Activated T-helper 17 cell treated with anti-CD3 and anti-CD28 coated beads, Interleukin-2, amount 50 U/mL, for 72 hours (primary cell): ENCODE measurements at regions not wholly inside any gene's neighbourhood (a gene's known extent, or its start where the extent isn't known, plus 50 kb on each side); places are given as distances from the start of the nearest gene placed in this dataset.

ENCODE experiments used
- ATAC-seq: fragments of 150-1000 bp; cut with Tn5 transposase; replicated peaks from 2 replicates; pipeline ENCODE4 v1.10.0; 2021; ENCODE audit warnings: mild to moderate bottlenecking, moderate library complexity
- H3K27ac Mint-ChIP-seq: one replicate; pipeline ENCODE4 v1.8.0; 2022; ENCODE audit warnings: mixed read lengths
- H3K27me3 Mint-ChIP-seq: one replicate; pipeline ENCODE4 v1.8.0; 2022; ENCODE audit warnings: mixed read lengths
- H3K36me3 Mint-ChIP-seq: one replicate; pipeline ENCODE4 v1.8.0; 2022; ENCODE audit warnings: low read depth, mild to moderate bottlenecking, mixed read lengths
- H3K4me1 Mint-ChIP-seq: one replicate; pipeline ENCODE4 v1.8.0; 2022; ENCODE audit warnings: mixed read lengths
- H3K4me3 Mint-ChIP-seq: one replicate; pipeline ENCODE4 v1.8.0; 2022; ENCODE audit warnings: mild to moderate bottlenecking, mixed read lengths
- H3K9me3 Mint-ChIP-seq: one replicate; pipeline ENCODE4 v1.8.0; 2022; ENCODE audit warnings: mixed read lengths

GRCh38 chr20:51265361-51265760 is 242.5 kb upstream of the KCNG1 start:
- no peak overlapping the region for H3K4me3 Mint-ChIP-seq
- no peaks in the 10 kb centered on the region for H3K36me3 Mint-ChIP-seq
- H3K27me3 Mint-ChIP-seq, result peaks cover 30% of the 10 kb centered on the region
- no peak overlapping the region for H3K27ac Mint-ChIP-seq
- H3K9me3 Mint-ChIP-seq, result peaks cover 4% of the 10 kb centered on the region
- no peak for ATAC-seq
- no peaks in the 10 kb centered on the region for H3K4me1 Mint-ChIP-seq

GRCh38 chr20:51262240-51262639 is 239.3 kb upstream of the KCNG1 start:
- H3K27me3 Mint-ChIP-seq, result peaks cover 26% of the 10 kb centered on the region
- peaks cover 4% of the 10 kb centered on the region for H3K9me3 Mint-ChIP-seq
- H3K4me3 Mint-ChIP-seq, result no peak overlapping the region
- ATAC-seq, result no peak
- H3K27ac Mint-ChIP-seq, result no peak overlapping the region
- H3K36me3 Mint-ChIP-seq, result no peaks in the 10 kb centered on the region
- no peaks in the 10 kb centered on the region for H3K4me1 Mint-ChIP-seq

GRCh38 chr20:51259455-51259854 is 236.5 kb upstream of the KCNG1 start:
- no peaks in the 10 kb centered on the region for H3K36me3 Mint-ChIP-seq
- H3K4me1 Mint-ChIP-seq, result peaks cover 4% of the 10 kb centered on the region
- peaks cover 28% of the 10 kb centered on the region for H3K27me3 Mint-ChIP-seq
- no peak overlapping the region for H3K4me3 Mint-ChIP-seq
- H3K9me3 Mint-ChIP-seq, result peaks cover 2% of the 10 kb centered on the region
- H3K27ac Mint-ChIP-seq, result no peak overlapping the region
- ATAC-seq, result no peak

GRCh38 chr20:51258582-51259165 is 235.8 kb upstream of the KCNG1 start:
- peaks cover 4% of the 10 kb centered on the region for H3K4me1 Mint-ChIP-seq
- H3K36me3 Mint-ChIP-seq, result no peaks in the 10 kb centered on the region
- no peak overlapping the region for H3K27ac Mint-ChIP-seq

GRCh38 chr20:51255417-51255816 is 232.5 kb upstream of the KCNG1 start:
- H3K9me3 Mint-ChIP-seq, result no peaks in the 10 kb centered on the region
- ATAC-seq, result no peak
- peaks cover 6% of the 10 kb centered on the region for H3K4me1 Mint-ChIP-seq
- H3K4me3 Mint-ChIP-seq, result no peak overlapping the region
- H3K27me3 Mint-ChIP-seq, result peaks cover 35% of the 10 kb centered on the region
- H3K36me3 Mint-ChIP-seq, result no peaks in the 10 kb centered on the region
- H3K27ac Mint-ChIP-seq, result no peak overlapping the region

More at GRCh38 chr20:51258582-51259165, 235.8 kb upstream of the KCNG1 start:
- ATAC-seq, result no peak
- Mint-ChIP-seq H3K4me3 (no peak overlapping the region), H3K9me3 (no peaks in the 10 kb centered on the region), H3K27me3 (peaks cover 31% of the 10 kb centered on the region)

GRCh38 chr20:51253280-51253679 is 230.4 kb upstream of the KCNG1 start:
- peaks cover 38% of the 10 kb centered on the region for H3K27me3 Mint-ChIP-seq
- H3K27ac Mint-ChIP-seq, result no peak overlapping the region
- H3K36me3 Mint-ChIP-seq, result no peaks in the 10 kb centered on the region
- ATAC-seq, result no peak
- no peak overlapping the region for H3K4me3 Mint-ChIP-seq
- no peaks in the 10 kb centered on the region for H3K9me3 Mint-ChIP-seq
- H3K4me1 Mint-ChIP-seq, result peaks cover 9% of the 10 kb centered on the region

- H3K9me3 Mint-ChIP-seq, result no peaks in the 10 kb centered on the region
- no peak overlapping the region for H3K27ac Mint-ChIP-seq
- H3K4me3 Mint-ChIP-seq, result no peak overlapping the region
- peaks cover 24% of the 10 kb centered on the region for H3K27me3 Mint-ChIP-seq
- peaks cover 5% of the 10 kb centered on the region for H3K4me1 Mint-ChIP-seq
- H3K36me3 Mint-ChIP-seq, result no peaks in the 10 kb centered on the region
- no peak for ATAC-seq
Measured at GRCh38 chr20:51249781-51250180, 226.9 kb upstream of the KCNG1 start.

- no peak for ATAC-seq
- Mint-ChIP-seq H3K27ac (no peak overlapping the region), H3K9me3 (no peaks in the 10 kb centered on the region), H3K27me3 (peaks cover 23% of the 10 kb centered on the region), H3K4me3 (no peak overlapping the region), H3K36me3 (no peaks in the 10 kb centered on the region), H3K4me1 (peaks cover 5% of the 10 kb centered on the region)
Measured at GRCh38 chr20:51249215-51249614, 226.3 kb upstream of the KCNG1 start.

- Mint-ChIP-seq H3K36me3 (no peaks in the 10 kb centered on the region), H3K9me3 (peaks cover 14% of the 10 kb centered on the region), H3K4me1 (no peaks in the 10 kb centered on the region), H3K27ac (no peak overlapping the region), H3K27me3 (peaks cover 9% of the 10 kb centered on the region), H3K4me3 (no peak overlapping the region)
- no peak for ATAC-seq
Measured at GRCh38 chr20:51244466-51244865, 221.6 kb upstream of the KCNG1 start.

GRCh38 chr20:51238675-51239305 is 215.9 kb upstream of the KCNG1 start:
- Mint-ChIP-seq H3K4me3 (no peak overlapping the region), H3K27me3 (peaks cover 33% of the 10 kb centered on the region), H3K27ac (no peak overlapping the region), H3K4me1 (no peaks in the 10 kb centered on the region), H3K36me3 (no peaks in the 10 kb centered on the region), H3K9me3 (peaks cover 14% of the 10 kb centered on the region)
- ATAC-seq, result no peak

- ATAC-seq, result no peak
- peaks cover 6% of the 10 kb centered on the region for H3K9me3 Mint-ChIP-seq
- peaks cover 35% of the 10 kb centered on the region for H3K27me3 Mint-ChIP-seq
- no peaks in the 10 kb centered on the region for H3K36me3 Mint-ChIP-seq
- no peak overlapping the region for H3K27ac Mint-ChIP-seq
- no peak overlapping the region for H3K4me3 Mint-ChIP-seq
- H3K4me1 Mint-ChIP-seq, result no peaks in the 10 kb centered on the region
Measured at GRCh38 chr20:51237791-51238190, 214.9 kb upstream of the KCNG1 start.

- Mint-ChIP-seq H3K9me3 (peaks cover 5% of the 10 kb centered on the region), H3K4me1 (no peaks in the 10 kb centered on the region)
- ATAC-seq, result no peak
Measured at GRCh38 chr20:51237278-51237677, 214.4 kb upstream of the KCNG1 start.

GRCh38 chr20:51236421-51236820 is 213.5 kb upstream of the KCNG1 start:
- H3K36me3 Mint-ChIP-seq, result no peaks in the 10 kb centered on the region
- H3K27me3 Mint-ChIP-seq, result peaks cover 31% of the 10 kb centered on the region
- no peak overlapping the region for H3K4me3 Mint-ChIP-seq
- H3K4me1 Mint-ChIP-seq, result no peaks in the 10 kb centered on the region
- no peak overlapping the region for H3K27ac Mint-ChIP-seq
- no peaks in the 10 kb centered on the region for H3K9me3 Mint-ChIP-seq
- no peak for ATAC-seq

More at GRCh38 chr20:51237278-51237677, 214.4 kb upstream of the KCNG1 start:
- Mint-ChIP-seq H3K27ac (no peak overlapping the region), H3K36me3 (no peaks in the 10 kb centered on the region), H3K4me3 (no peak overlapping the region), H3K27me3 (peaks cover 33% of the 10 kb centered on the region)

- Mint-ChIP-seq H3K27me3 (peaks cover 42% of the 10 kb centered on the region), H3K27ac (no peak overlapping the region), H3K9me3 (no peaks in the 10 kb centered on the region), H3K4me1 (no peaks in the 10 kb centered on the region), H3K36me3 (no peaks in the 10 kb centered on the region), H3K4me3 (no peak overlapping the region)
- no peak for ATAC-seq
Measured at GRCh38 chr20:51233345-51233744, 210.4 kb upstream of the KCNG1 start.

GRCh38 chr20:51230727-51231126 is 207.8 kb upstream of the KCNG1 start:
- Mint-ChIP-seq H3K27me3 (peaks cover 31% of the 10 kb centered on the region), H3K9me3 (no peaks in the 10 kb centered on the region), H3K4me3 (no peak overlapping the region), H3K36me3 (no peaks in the 10 kb centered on the region), H3K27ac (no peak overlapping the region), H3K4me1 (no peaks in the 10 kb centered on the region)
- no peak for ATAC-seq
